Endothelial cell of umbilical vein (primary cell): ENCODE measurements at regions not wholly inside any gene's neighbourhood (a gene's known extent, or its start where the extent isn't known, plus 50 kb on each side); places are given as distances from the start of the nearest gene placed in this dataset.

Source experiments
- BruUV-seq: library from RNA; stranded (reverse); fragments of 400-500 nt; replicated peaks from 2 replicates; lab custom pipeline; 2021; lab: Mats Ljungman, UMichigan
- CTCF ChIA-PET: fragments of 300-600, 350-600 bp; sonication (Branson Sonifier 250); formaldehyde crosslinking; loops from one replicate; lab custom pipeline; 2021; ENCODE audit warnings: antibody characterized with exemption, inconsistent platforms; lab: Charles Lee
- POLR2A ChIA-PET: fragments of 300-600, 350-600 bp; sonication (Branson Sonifier 250); formaldehyde crosslinking; loops from one replicate; lab custom pipeline; 2021; ENCODE audit warnings: antibody characterized with exemption, inconsistent platforms; lab: Charles Lee
- DNase-seq: peaks from one replicate; pipeline ENCODE4 v3.0.0-alpha.2; 2011; ENCODE audit warnings: low read depth, low spot score
- FAIRE-seq: peaks from 2 replicates; lab custom pipeline; 2011; peaks lifted over from hg19 to GRCh38; lab: Jason Lieb, UNC
- H2AFZ ChIP-seq: 2 replicates; pipeline ENCODE4 v1.6.0; 2012; ENCODE audit warnings: low read depth, low read length, control low read depth, inconsistent platforms
- H3K27ac ChIP-seq: 2 replicates; pipeline ENCODE4 v1.5.1; 2011; ENCODE audit warnings: low read depth, mild to moderate bottlenecking, control low read depth, low read length, moderate library complexity; ENCODE audit not compliant: insufficient read depth
- H3K27me3 ChIP-seq, 2 experiments: 2 replicates each; pipeline versions ENCODE4 v1.6.0 to v1.6.1; 2011; ENCODE audit warnings: low read length in 2 of 2, mixed read lengths in 1 of 2; ENCODE audit not compliant: control insufficient read depth in 2 of 2, insufficient read depth in 2 of 2
- H3K36me3 ChIP-seq, 2 experiments: 2 replicates in 1 of 2; 3 replicates in 1 of 2; pipeline ENCODE4 v1.5.1; 2011; ENCODE audit warnings: low read length in 2 of 2, mild to moderate bottlenecking in 1 of 2, moderate library complexity in 1 of 2; ENCODE audit not compliant: control insufficient read depth in 2 of 2, insufficient read depth in 2 of 2; ENCODE audit errors: extremely low read depth in 1 of 2
- H3K4me1 ChIP-seq: 3 replicates; pipeline ENCODE4 v1.5.1; 2011; ENCODE audit warnings: mild to moderate bottlenecking, low read length; ENCODE audit not compliant: control insufficient read depth, insufficient read depth; ENCODE audit errors: extremely low read depth
- H3K4me2 ChIP-seq: 2 replicates; pipeline ENCODE4 v1.6.1; 2011; ENCODE audit warnings: low read length, control low read depth, mixed read lengths; ENCODE audit not compliant: insufficient read depth
- H3K4me3 ChIP-seq, 3 experiments: fragments of 200-600 bp in 1 of 3; sonication (generic), shearing (Covaris generic) in 1 of 3; replicated peaks in 1 of 3; 2 replicates each; pipeline ENCODE4 v1.5.1; 2011 to 2016; ENCODE audit warnings: control low read depth in 3 of 3, low read length in 3 of 3, mild to moderate bottlenecking in 2 of 3, inconsistent platforms in 1 of 3, low read depth in 1 of 3, moderate library complexity in 1 of 3; ENCODE audit not compliant: insufficient read depth in 1 of 3
- H3K79me2 ChIP-seq: 2 replicates; pipeline ENCODE4 v1.6.0; 2012; ENCODE audit warnings: low read length, inconsistent platforms; ENCODE audit not compliant: control insufficient read depth, insufficient read depth
- H3K9ac ChIP-seq: replicated peaks from 2 replicates; pipeline ENCODE3; 2011; ENCODE audit warnings: low read length, control low read depth; ENCODE audit not compliant: insufficient read depth; ENCODE audit errors: extremely low read depth
- H3K9me1 ChIP-seq: replicated peaks from 3 replicates; pipeline ENCODE4 v1.6.0; 2011; ENCODE audit warnings: mild to moderate bottlenecking, low read length; ENCODE audit not compliant: control insufficient read depth, insufficient read depth; ENCODE audit errors: extremely low read depth
- H3K9me3 ChIP-seq: replicated peaks from 2 replicates; pipeline ENCODE4 v1.5.1; 2012; ENCODE audit warnings: low read length, inconsistent platforms; ENCODE audit not compliant: control insufficient read depth, insufficient read depth
- H4K20me1 ChIP-seq: replicated peaks from 2 replicates; pipeline ENCODE3; 2011; ENCODE audit warnings: mild to moderate bottlenecking, low read length; ENCODE audit not compliant: control insufficient read depth, insufficient read depth; ENCODE audit errors: extremely low read depth
- EZH2 ChIP-seq: IDR thresholded peaks from 2 replicates; pipeline ENCODE4 v1.6.1; 2012; ENCODE audit warnings: borderline replicate concordance, low read depth, mild to moderate bottlenecking, moderate library complexity, low read length, inconsistent platforms; ENCODE audit not compliant: severe bottlenecking
- FOS ChIP-seq: IDR thresholded peaks from 2 replicates; pipeline ENCODE4 v1.6.1; 2011; ENCODE audit warnings: mild to moderate bottlenecking, low read length, moderate library complexity, borderline replicate concordance; ENCODE audit not compliant: insufficient read depth
- GATA2 ChIP-seq: IDR thresholded peaks from 2 replicates; pipeline ENCODE4 v1.7.0; 2011; ENCODE audit warnings: low read depth, mild to moderate bottlenecking, moderate library complexity, mixed read lengths, low read length; ENCODE audit not compliant: insufficient read length, insufficient read depth
- JUN ChIP-seq: IDR thresholded peaks from 2 replicates; pipeline ENCODE4 v1.6.1; 2011; ENCODE audit warnings: borderline replicate concordance, low read depth; ENCODE audit not compliant: insufficient read length, insufficient read depth
- MYC ChIP-seq: IDR thresholded peaks from one replicate; pipeline ENCODE4 v1.6.1; 2011; ENCODE audit warnings: mild to moderate bottlenecking, low read depth, low read length
- POLR2A ChIP-seq: IDR thresholded peaks from 2 replicates; pipeline ENCODE4 v1.6.1; 2012; ENCODE audit warnings: low read depth, mild to moderate bottlenecking, control low read depth, low read length
- POLR2AphosphoS5 ChIP-seq: IDR thresholded peaks from 2 replicates; pipeline ENCODE4 v1.6.1; 2012; ENCODE audit warnings: low read depth, mild to moderate bottlenecking, control low read depth, low read length, moderate library complexity; ENCODE audit not compliant: insufficient read depth
- dilution Hi-C: fragments of 300-500 bp; cut with MboI; formaldehyde crosslinking; loops from one replicate; pipeline ENCODE4 v1.15.0; 2019; ENCODE audit warnings: low sequenced_read_pairs; ENCODE audit not compliant: extremely low pct_ligation_motif_present
- intact Hi-C: fragments of 100-400 bp; cut with micrococcal nuclease; formaldehyde crosslinking; loops from one replicate; pipeline ENCODE4 v1.10.0; 2022
- TF ChIP-seq, protein P1 (sequence below): IDR thresholded peaks from 2 replicates; pipeline ENCODE4 v1.6.1; 2011; ENCODE audit not compliant: insufficient read depth, insufficient read length
- TF ChIP-seq, protein P2 (sequence below), 2 donors: IDR thresholded peaks; 1 replicate in 1 of 2; 2 replicates in 1 of 2; pipeline ENCODE4 v1.5.1; 2011; ENCODE audit warnings: low read length in 2 of 2, mild to moderate bottlenecking in 2 of 2, moderate library complexity in 2 of 2, control low read depth in 1 of 2, inconsistent platforms in 1 of 2, low read depth in 1 of 2; ENCODE audit not compliant: insufficient read depth in 1 of 2; ENCODE audit errors: extremely low read depth in 1 of 2

DNA sequence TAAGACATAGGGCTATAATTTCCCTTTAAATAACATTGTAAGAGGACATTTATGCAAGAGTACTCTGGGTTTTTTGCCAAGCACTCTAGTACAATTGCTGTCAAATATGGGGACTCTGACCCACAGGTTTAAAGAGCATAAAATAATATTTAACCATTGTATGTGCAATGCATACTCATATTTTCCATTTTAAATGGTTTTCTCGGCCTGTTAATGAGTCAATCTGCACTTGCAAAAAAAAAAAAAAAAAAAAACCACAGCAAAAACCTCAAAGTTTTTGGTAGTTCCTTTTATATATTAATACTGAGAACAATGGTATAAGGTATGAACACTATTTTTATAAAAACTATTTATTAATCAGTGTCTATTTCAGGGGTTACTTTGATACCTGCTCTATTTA is 304.0 kb upstream of the CBLB start:
- CTCF ChIA-PET: no interaction called here
- H3K4me2 ChIP-seq: no peak overlapping the region
- intact Hi-C loops: no loop called here
- no peaks in the 10 kb centered on the region for H3K27me3 ChIP-seq
- H3K4me3 ChIP-seq: no peak overlapping the region
- no peak overlapping the region for H3K27ac ChIP-seq
- dilution Hi-C loops: no loop called here
- H3K9me1 ChIP-seq: no peaks in the 10 kb centered on the region
- H3K9me3 ChIP-seq: no peaks in the 10 kb centered on the region
- no peaks in the 10 kb centered on the region for H3K36me3 ChIP-seq
- no TSS peak for BruUV-seq
- no peaks in the 10 kb centered on the region for H3K4me1 ChIP-seq
- H4K20me1 ChIP-seq: no peaks in the 10 kb centered on the region
- no peak overlapping the region for H3K9ac ChIP-seq
- POLR2A ChIA-PET: no interaction called here
- H3K79me2 ChIP-seq: no peaks in the 10 kb centered on the region
- H2AFZ ChIP-seq: no peak overlapping the region
- TF ChIP-seq, protein P1, sequence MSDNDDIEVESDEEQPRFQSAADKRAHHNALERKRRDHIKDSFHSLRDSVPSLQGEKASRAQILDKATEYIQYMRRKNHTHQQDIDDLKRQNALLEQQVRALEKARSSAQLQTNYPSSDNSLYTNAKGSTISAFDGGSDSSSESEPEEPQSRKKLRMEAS: no peak
- TF ChIP-seq JUN: no peak
- no peak for TF ChIP-seq GATA2
- TF ChIP-seq POLR2A: no peak
- no peak for TF ChIP-seq FOS
- TF ChIP-seq POLR2AphosphoS5: no peak
- no peak for TF ChIP-seq EZH2
- TF ChIP-seq, protein P2, sequence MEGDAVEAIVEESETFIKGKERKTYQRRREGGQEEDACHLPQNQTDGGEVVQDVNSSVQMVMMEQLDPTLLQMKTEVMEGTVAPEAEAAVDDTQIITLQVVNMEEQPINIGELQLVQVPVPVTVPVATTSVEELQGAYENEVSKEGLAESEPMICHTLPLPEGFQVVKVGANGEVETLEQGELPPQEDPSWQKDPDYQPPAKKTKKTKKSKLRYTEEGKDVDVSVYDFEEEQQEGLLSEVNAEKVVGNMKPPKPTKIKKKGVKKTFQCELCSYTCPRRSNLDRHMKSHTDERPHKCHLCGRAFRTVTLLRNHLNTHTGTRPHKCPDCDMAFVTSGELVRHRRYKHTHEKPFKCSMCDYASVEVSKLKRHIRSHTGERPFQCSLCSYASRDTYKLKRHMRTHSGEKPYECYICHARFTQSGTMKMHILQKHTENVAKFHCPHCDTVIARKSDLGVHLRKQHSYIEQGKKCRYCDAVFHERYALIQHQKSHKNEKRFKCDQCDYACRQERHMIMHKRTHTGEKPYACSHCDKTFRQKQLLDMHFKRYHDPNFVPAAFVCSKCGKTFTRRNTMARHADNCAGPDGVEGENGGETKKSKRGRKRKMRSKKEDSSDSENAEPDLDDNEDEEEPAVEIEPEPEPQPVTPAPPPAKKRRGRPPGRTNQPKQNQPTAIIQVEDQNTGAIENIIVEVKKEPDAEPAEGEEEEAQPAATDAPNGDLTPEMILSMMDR (IDR thresholded peaks at IDR 0.05; ENCODE audit: extremely low read depth in 1 of 2, insufficient read depth in 1 of 2, low read depth in 1 of 2, low read length in 2 of 2): no peak
- no peak for TF ChIP-seq MYC
- DNase-seq: no peak
- no peak for FAIRE-seq
